Dermis blood vessel endothelial cell (primary cell): ENCODE measurements at regions not wholly inside any gene's neighbourhood (a gene's known extent, or its start where the extent isn't known, plus 50 kb on each side); places are given as distances from the start of the nearest gene placed in this dataset.
"Not testable (repeated sequence)": the region's sequence is repeated elsewhere in the genome, so short reads cannot be mapped to it uniquely, and the experiment has no call there.

Experiments used
- DNase-seq: peaks from one replicate; pipeline ENCODE4 v3.0.0; 2010

DNA sequence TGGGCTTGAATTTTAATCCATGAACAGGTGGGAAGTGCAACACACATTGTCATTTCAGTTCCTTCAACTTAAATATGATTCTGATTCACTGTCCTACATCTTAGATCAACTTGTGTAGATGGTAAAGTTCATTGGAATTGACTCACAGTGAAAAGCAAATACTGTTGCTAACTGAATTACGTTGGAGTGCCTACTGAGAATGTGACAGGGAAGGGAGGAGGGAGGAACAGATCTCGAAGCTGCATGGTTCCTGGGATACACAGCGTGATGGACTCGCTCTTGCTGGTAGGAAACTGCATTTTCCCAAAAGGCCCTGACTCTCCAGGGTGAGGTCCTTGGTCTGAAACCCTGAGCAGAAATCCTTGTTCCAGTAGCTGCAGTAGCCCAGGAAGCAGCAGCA is 284.2 kb downstream of the USP46 start:
- DNase-seq = no peak

DNA sequence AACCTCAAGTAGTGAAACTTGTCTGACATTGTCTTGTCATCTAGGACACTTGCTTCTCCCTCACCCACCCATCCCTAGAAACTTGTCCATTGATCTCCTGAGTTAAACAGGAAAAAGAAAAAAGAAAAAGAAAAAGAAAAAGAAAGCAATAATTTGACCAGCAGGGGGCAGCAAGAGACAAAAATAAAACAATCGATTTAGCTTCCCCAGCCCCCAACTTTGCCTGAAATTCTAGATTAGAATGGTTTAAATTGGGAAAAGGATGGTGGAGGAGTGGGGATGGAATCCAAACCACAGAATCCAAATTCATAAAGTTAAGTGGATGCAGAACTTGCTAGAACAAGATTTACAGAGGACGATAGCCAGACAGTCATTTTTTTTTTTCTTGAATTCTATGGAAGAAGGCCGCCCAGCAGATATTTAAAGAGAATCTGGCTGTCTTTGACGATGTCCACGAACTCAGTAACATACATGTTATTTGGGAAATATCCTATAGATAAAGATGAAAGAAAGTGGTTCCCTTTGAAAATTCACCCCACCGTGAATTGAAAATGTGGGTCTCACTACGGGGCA is 282.9 kb downstream of the USP46 start:
- peak; percentile 64 for DNase-seq

DNA sequence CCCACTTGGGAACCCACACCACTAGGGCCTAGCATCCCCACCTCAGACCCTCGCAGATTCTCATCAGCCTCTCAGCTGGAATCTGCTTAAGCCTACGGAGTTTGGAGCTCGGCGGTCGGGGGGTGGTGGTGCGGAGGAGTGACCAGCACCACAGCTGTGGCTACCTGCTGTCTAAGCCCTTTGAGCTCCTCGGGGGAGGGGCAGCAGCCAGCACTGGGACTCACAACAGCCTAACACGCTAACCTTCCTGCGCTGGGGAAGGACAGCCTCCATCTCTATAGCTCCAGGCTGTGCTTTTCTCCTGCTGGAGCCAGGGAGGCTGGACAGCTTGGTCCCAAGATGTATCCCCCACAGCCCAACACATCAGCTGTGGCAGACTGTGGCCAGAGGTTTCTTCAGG is 281.5 kb downstream of the USP46 start:
- DNase-seq = no peak

DNA sequence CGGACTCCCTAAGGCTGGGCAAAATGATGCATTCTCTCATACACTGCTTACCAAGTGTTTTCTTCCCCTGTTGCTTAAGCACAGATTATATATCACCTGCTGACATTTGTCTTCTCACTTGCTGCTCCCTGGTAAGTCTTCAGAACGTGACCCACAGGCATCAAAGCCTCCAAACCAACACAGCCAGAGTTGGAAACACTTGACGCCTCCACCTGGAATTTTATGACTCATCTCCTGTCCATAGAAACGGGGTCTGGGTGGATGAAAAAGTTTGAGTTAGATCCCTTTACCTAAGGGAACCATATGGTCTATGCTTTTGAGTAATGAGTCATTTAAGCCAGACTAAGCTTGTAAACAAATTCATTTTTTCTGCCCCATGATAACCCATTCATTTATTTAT is 251.6 kb downstream of the USP46 start:
- DNase-seq = peak; percentile 3

DNA sequence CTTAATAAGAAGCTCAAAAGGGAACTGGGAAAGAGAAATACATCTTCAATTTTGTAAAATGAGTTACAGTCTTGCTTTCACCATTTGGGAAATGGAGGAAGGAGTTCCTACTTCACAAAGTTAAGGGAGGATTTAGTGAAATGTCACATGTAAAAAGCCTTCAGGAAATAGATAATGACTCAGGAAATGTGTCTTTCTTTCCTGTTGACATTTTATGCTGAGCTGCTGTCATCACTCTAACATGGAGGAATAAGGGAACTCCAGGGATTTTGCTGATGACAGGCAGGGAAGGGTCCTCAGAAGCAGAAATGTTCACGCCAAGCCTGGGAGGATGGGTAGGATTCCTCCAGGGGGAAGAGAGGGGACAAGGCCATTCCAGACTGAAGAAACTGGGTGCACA is 251.1 kb downstream of the USP46 start:
- DNase-seq = no peak

DNA sequence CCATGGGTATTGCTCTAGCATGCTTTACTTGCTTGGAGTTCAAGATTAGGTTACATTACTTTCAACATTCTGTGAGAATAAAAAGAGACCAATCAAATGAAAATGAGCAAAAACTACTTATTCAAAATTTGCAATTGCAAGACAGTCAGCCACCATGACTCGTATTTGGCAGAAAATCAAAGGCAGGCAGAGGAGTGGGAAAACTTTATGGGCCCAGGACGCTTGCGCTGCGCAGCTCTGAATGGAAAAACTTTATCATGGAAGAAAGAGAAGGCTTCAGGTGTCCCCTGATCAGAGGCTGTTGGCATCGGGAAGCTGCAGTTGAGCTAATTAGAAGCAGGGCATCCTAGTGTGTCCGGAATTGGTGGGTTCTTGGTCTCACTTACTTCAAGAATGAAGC is 250.6 kb downstream of the USP46 start:
- DNase-seq = no peak

DNA sequence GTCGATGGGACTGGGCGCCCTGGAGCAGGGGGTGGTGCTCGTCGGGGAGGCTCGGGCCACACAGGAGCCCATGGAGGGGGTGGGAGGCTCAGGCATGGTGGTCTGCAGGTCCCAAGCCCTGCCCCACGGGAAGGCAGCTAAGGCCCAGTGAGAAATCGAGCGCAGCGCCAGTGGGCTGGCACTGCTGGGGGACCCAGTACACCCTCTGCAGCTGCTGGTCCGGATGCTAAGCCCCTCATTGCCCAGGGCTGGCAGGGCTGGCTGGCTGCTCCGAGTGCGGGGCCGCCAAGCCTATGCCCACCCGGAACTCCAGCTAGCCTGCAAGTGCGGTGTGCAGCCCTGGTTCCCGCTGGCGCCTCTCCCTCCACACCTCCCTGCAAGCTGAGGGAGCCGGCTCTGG is 249.3 kb downstream of the USP46 start:
- DNase-seq = not testable (repeated sequence)

DNA sequence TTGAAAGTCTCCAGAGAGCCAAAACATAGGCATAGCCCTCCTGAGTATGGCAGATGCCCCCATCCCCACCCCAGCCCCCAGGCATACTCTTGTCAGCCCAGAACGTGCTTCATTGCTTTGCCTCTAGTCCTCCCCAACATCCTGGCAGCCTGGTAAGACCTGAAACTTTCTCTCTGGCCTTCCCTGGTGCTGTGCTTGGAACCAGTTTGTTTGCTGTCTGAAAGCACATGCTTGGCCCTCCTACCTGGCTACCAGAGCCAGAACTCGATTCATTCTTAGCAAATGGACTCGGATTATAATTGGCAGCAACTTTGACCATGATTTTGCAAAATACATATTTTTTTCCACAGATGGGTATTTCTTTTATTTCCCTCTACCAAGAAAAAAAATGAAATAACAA is 248.1 kb downstream of the USP46 start:
- DNase-seq = no peak

DNA sequence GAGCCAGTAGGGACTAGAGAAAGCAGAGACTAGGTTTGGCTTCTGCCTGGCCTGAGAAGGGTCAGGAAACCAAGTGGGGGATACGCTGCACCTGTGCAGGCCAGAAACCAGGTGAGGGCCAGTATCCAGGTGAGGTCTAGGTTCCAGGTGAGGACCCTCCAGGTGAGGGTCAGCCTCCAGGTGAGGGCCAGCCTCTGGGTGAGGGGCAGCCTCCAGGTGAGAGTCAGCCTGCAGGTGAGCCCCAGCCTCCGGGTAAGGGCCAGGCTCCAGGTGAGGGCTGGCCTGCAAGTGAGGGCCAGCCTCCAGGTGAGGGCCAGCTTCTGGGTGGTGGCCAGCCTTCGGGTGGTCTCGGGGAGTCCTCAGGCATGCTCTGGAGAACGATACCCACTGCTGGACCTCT is 238.8 kb downstream of the USP46 start:
- DNase-seq = no peak

DNA sequence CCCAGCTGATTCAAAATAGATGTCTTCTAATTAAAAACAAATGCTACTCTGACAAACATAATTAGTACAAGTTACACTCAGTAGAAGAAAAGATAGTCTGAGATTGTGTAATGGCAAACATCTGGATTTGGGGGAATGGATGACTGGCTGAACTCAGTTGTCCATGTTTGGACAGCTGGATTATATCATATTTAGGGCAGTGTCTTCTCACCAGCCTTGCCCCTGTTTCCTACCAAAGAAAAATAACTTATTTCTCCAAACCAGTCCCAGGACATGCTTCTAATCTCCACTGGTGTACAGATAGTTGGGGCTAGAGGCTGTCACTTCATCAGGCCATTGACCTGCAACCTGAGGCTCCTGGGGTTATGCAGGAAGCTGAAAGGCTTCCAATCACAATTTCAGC is 237.3 kb downstream of the USP46 start:
- DNase-seq = no peak

DNA sequence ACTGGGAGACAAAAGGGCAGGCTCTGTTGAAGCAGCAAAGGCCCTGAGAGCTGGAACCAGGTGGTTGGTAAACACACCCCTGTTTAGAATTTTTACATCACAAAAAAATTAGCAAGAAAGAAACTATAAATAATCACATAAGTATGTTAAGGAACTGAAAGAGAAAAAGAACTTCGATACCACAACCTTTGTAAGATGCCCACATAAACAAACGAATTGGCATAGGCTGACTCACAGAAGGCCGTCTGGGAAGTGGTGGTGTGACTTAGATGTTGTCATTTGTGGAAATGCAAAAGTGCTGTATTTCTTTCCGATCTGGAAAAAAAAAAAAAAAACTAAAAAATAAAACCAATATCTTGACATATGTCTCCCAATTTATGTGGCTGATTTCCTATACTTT is 235.1 kb downstream of the USP46 start:
- DNase-seq = no peak

DNA sequence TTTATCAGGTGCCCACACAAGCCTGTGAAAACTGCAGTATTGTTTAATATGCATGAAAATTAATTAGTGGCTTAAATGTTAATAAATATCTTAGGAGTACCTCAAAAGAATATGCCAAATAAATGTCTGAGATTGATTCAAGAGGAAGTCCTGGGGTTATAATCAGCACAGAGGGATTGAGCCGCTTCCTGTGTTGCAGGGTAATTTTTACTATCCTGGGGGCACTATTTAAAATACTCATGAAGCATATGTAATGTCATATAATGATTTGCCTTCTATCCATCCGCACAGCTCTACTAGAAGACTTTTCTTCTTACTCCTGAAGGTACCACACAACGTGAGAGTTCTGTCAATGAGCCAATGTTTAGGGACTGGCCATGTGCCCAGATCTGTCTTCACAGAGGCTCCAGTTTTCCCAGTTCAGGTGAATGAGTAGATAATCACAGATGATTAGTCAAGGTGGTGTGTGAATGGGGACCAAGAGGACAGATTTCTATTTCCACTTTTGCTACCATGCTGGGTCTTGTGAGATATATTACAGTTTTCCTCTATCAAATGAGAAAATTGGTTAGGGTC is 233.3 kb downstream of the USP46 start:
- DNase-seq = no peak

DNA sequence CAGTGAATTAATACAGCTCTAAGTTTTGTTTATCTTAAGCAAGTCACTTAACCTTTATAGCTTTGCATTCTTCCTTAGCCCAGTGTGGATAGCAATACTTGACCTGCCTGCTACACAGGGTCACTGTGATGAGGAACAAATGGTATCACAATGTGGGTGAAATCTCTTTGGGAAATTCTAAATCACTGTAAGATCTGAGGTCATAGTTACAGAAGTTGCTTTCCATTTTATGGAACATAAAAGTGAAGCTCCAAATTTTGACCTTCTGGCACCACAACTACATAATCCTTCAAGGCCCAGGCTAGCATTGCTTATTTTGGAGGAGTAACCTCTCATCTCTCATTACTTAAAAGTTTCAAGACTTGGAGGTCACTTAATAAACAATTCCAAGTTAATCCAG is 227.7 kb downstream of the USP46 start:
- no peak for DNase-seq

DNA sequence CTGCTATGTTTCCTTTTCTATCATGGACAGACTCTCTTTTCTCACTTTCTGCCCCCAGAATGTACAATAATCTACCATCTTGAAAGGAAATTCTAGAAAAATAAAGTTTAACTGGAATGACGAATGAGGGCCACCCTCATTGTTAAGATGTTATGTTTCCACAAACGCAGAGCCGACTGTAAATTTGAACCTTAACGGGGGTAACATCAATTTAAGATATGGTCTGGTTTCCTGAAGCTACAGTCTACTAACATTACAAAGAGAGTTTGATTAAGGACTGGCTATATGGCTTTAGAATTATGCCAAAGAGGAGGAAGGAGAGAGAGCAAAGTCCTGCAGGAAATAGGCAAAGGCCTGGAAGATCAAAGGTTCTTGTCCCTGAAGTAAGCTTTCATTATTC is 227.2 kb downstream of the USP46 start:
- DNase-seq = no peak

DNA sequence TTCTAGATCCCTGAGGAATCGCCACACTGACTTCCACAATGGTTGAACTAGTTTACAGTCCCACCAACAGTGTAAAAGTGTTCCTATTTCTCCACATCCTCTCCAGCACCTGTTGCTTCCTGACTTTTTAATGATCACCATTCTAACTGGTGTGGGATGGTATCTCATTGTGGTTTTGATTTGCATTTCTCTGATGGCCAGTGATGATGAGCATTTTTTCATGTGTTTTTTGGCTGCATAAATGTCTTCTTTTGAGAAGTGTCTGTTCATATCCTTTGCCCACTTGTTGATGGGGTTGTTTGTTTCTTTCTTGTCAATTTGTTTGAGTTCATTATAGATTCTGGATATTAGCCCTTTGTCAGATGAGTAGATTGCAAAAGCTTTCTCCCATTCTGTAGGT is 216.6 kb downstream of the USP46 start:
- DNase-seq = not testable (repeated sequence)

DNA sequence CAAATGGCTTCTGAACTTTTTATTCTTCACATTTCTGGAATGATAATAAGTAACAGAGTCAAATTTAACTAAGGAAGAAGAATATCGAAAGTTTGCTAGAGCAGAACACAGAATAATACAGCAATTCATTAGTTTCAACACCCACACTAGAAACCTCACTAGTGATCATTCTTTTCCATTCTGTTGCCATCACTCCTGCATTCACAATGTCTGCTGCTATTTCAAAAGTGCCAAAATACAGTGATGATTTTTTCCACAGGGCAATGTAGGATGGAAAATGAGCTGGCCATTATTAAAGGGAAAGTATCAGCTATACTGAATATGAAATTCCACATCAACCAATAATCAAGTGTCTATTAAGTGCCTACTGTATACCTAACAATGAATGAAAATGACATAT is 186.7 kb downstream of the USP46 start:
- DNase-seq = no peak

DNA sequence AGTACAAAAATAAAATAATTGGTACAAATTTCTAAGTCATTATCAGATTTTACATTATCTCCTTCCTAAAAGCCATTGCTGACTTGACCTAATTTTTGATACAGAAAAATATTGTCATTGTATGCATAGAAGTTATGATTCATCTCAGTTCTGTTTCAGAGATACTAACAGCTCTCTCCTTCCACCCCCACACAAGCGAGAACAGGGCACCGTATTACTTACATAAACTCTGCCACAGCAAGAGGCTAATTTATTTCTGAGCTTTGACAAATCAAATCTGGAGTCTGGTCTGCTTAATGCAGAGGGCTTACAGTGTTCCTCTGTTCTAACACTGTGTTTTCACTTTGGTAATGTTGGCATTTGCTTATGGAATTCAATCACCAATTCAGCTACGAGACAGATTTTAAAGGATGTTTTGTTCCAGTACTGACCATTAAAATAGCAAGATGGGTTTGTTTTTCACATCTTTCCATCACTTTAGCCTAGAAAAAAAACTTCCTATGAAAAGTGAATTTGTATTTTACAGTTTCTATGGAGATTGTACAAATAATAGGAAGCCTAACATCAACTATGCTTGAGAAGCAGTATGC is 181.8 kb downstream of the USP46 start:
- no peak for DNase-seq

DNA sequence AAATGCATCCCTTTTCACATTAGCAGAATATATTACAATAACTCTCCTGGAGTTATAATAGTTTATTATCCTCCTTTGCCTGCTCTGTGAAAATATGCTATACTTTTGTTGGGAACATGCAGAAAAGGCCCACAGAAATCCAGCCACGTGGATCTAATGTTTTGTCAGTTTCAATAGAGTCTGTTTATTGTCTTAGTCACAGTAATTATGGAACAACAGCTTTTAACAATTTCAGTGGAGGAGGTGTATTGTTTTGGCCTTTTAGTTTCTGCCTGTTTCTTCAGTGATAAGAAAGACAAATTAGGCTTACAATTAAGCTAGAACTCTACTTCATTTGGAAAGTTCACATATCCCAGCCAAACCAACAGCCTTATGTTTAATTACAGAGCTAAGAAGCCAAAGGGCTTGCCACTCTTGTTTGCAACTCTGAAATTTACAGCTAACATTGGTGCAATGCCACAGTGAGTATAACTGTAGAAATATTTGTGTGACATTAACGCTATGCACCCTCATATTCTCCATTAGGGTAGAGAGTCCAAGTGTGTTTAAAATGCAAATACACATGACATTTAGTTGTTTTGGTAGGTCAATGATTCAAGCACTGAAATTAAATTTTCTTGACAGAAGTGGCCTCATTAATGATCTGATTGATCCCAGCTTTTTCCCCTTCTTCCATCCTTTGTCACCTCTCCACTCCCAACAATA is 175.8 kb downstream of the USP46 start:
- no peak for DNase-seq

DNA sequence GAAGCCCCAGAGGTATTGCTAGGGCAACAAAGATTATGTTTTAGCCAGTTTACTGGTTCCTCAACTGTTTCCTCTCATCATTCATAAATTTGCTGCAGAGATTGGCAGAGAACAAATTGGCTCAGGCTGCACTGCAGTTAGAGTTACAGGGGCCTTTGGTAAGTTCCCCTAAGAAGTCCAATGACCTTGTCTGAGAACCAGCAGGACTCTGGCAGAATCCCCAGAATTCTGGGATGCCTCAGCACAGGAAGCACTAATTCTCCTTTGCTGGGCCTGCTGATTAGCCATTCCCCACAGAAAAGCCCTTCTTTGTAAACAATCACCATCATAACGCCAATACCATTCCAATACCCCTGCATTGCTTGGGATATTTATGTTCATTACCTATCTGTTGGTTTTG is 151.3 kb downstream of the USP46 start:
- no peak for DNase-seq

DNA sequence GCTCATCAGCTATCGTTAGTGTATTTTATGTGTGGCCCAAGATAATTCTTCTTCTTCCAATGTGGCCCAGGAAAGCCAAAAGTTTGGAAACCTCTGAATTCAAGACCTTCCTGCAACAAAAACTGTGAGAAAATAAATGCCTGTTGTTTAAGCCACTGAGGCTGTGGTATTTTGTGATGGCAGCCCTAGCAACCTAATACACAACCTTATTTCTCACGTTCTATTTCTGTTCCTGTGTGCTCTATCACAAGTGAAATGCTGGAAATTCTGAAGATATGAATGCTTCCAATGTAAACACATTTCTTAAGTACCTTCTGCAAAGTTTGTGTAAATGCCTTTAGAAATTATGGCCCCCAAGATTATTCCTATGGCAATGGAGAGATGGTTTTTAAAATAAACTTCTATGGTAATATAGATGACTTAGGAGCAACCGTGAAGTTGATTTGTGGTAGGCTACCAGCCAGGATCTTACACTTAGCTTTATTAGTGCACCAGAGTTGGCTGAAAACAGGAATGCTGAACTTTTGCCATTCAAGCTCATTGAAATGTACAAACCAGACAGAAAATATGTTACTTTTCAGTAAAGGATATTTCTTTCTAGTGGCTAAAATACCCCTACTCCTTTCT is 148.0 kb downstream of the USP46 start:
- DNase-seq = no peak

DNA sequence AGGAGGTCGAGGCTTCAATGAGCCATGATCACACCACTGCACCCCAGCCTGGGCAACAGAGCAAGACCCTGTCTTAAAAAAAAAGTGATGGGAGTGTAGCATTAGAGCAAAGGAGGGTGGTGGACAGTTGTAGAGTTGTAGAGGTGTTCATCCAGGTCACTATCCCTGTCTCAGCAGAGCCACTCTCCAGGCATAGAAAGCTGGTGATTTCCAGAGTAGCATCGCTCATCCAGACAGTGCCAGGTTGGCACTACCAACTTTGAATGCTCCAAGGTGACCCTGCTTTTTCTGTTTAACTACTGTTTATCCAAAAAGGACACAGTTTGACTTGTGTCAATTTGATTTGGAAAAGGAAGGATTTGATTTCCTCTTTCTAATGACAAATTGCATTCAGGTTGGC is 147.3 kb downstream of the USP46 start:
- DNase-seq = no peak

DNA sequence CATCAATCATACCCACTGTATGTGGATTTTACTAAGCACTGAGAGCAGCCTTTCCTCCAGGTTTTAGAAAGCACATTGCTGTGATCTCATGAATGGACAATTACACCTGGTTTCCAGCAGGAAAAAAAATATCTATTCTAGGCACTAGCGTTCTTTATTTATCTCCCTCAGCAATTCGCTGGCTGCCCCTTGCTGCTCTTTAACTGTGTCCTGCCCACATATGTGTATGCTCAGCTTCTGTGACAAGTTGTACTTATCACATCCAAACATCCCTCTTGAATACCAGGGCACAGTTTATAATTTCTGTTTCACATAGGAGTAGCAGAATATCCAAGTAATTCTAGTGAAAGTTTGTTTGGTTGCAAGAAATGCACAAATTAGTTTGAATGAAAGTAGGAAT is 146.8 kb downstream of the USP46 start:
- no peak for DNase-seq

DNA sequence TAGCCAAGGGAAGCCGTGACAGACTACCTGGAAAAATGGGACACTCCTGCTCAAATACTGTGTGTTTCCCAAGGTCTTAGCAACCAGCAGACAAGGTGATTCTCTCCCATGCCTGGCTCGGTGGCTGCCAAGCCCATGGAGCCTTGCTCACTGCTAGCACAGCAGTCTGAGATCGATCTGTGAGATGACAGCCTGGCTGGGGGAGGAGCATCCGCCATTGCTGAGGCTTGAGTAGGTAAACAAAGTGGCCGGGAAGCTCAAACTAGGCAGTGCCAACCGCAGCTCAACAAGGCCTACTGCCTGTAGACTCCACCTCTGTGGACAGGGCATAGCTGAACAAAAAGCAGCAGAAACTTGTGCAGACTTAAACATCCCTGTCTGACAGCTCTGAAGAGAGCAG is 137.0 kb downstream of the USP46 start:
- not testable (repeated sequence) for DNase-seq

DNA sequence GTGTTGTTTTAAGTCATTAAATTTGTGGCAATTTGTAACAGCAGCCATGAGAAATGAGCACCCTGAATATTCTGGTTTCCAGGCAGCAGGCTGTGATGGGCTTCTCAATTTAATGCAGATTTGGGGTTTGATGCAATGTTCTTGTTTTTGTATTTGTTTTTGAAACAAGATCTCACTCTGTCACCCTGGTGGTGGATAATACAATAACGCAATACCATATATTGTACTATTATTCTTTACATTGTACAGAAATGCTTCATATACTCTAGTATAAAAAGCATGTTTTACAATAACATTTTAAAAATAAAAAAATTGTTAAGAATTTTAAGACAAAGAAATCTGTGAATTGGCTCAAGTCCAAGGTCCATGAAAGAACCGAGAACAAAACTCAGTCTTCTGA is 129.1 kb downstream of the USP46 start:
- no peak for DNase-seq
